H1 (cell line): ENCODE measurements at regions not wholly inside any gene's neighbourhood (a gene's known extent, or its start where the extent isn't known, plus 50 kb on each side); places are given as distances from the start of the nearest gene placed in this dataset.
A peak's percentile ranks its signal among the peaks of the same experiment; 100 is the strongest.

Source experiments
- CBX5 ChIP-seq: fragments of 300-800, 300-1000 bp; sonication (generic); IDR thresholded peaks from 2 replicates; pipeline ENCODE4 v1.7.1; 2016; ENCODE audit warnings: antibody characterized with exemption, low read length, low read depth
- CEBPB ChIP-seq: IDR thresholded peaks from 2 replicates; pipeline ENCODE4 v1.6.1; 2012; ENCODE audit warnings: low read depth, low read length
- CTCF ChIP-seq, 3 experiments: IDR thresholded peaks; 1 replicate in 2 of 3; 2 replicates in 1 of 3; pipeline versions ENCODE4 v1.5.1 to v1.6.1; 2011; ENCODE audit warnings: low read length in 3 of 3, mild to moderate bottlenecking in 3 of 3, inconsistent platforms in 2 of 3, low read depth in 1 of 3, moderate library complexity in 1 of 3; ENCODE audit not compliant: insufficient read depth in 1 of 3; ENCODE audit errors: control extremely low read depth in 1 of 3
- EGR1 ChIP-seq: IDR thresholded peaks from 2 replicates; pipeline ENCODE4 v1.6.1; 2011; ENCODE audit warnings: low read depth, low read length, borderline replicate concordance
- EP300 ChIP-seq, 2 experiments: IDR thresholded peaks; 1 replicate in 1 of 2; 2 replicates in 1 of 2; pipeline ENCODE4 v1.6.1; 2011 to 2012; ENCODE audit warnings: low read depth in 2 of 2, low read length in 2 of 2, mild to moderate bottlenecking in 2 of 2, borderline replicate concordance in 1 of 2, inconsistent platforms in 1 of 2, moderate library complexity in 1 of 2
- GTF2F1 ChIP-seq: IDR thresholded peaks from 2 replicates; pipeline ENCODE4 v1.6.1; 2012; ENCODE audit warnings: low read depth, low read length, improper control_type of control experiment, borderline replicate concordance
- JUND ChIP-seq: IDR thresholded peaks from 2 replicates; pipeline ENCODE4 v1.6.1; 2011; ENCODE audit warnings: mild to moderate bottlenecking, improper control_type of control experiment, low read length
- NRF1 ChIP-seq: IDR thresholded peaks from 2 replicates; pipeline ENCODE4 v1.6.1; 2011; ENCODE audit warnings: mild to moderate bottlenecking, low read depth, low read length, improper control_type of control experiment
- POLR2AphosphoS5 ChIP-seq: IDR thresholded peaks from 2 replicates; pipeline ENCODE4 v1.6.1; 2011; ENCODE audit warnings: low read depth, low read length
- SIN3A ChIP-seq, 2 experiments: IDR thresholded peaks in 1 of 2; conservative IDR thresholded peaks in 1 of 2; 2 replicates each; pipeline ENCODE4 v1.6.1; 2011 to 2012; ENCODE audit warnings: low read length in 2 of 2, improper control_type of control experiment in 1 of 2, low read depth in 1 of 2, mild to moderate bottlenecking in 1 of 2
- SRF ChIP-seq: IDR thresholded peaks from 2 replicates; pipeline ENCODE4 v1.6.1; 2011; ENCODE audit warnings: mild to moderate bottlenecking, low read depth, low read length, moderate library complexity
- TBP ChIP-seq: IDR thresholded peaks from 2 replicates; pipeline ENCODE4 v1.6.1; 2011; ENCODE audit warnings: low read depth, low read length, improper control_type of control experiment
- ZNF274 ChIP-seq: IDR thresholded peaks from 2 replicates; pipeline ENCODE4 v1.7.0; 2012; ENCODE audit warnings: low read length, borderline replicate concordance; ENCODE audit errors: extremely low read depth

- TF ChIP-seq EGR1 = no peak
- no peak for TF ChIP-seq SRF
- peak; percentile 66; the same call in 1 of the 2 replicates for TF ChIP-seq CEBPB
- TF ChIP-seq CBX5 = no peak
- TF ChIP-seq EP300 (IDR thresholded peaks at IDR 0.05; ENCODE audit: borderline replicate concordance in 1 of 2, low read depth in 2 of 2, low read length in 2 of 2) = peak in 1 of 2 experiments; percentile 15; a peak in 1 of 3 replicates
- no peak for TF ChIP-seq ZNF274
- TF ChIP-seq NRF1 = no peak
- no peak for TF ChIP-seq SIN3A (conservative IDR thresholded peaks at IDR 0.05 in 1 of 2, IDR thresholded peaks at IDR 0.05 in 1 of 2; ENCODE audit: low read depth in 1 of 2, low read length in 2 of 2)
- peak in 2 of 3 experiments; percentile 82 to 83; a peak in 3 of 4 replicates for TF ChIP-seq CTCF (IDR thresholded peaks at IDR 0.05; ENCODE audit: control extremely low read depth in 1 of 3, insufficient read depth in 1 of 3, low read depth in 1 of 3, low read length in 3 of 3)
- TF ChIP-seq JUND = no peak
- TF ChIP-seq POLR2AphosphoS5 = no peak
- no peak for TF ChIP-seq TBP
- TF ChIP-seq GTF2F1 = no peak
Measured at GRCh38 chr7:106736508-106737201, 75.7 kb upstream of the CCDC71L start.
